H9 (cell line): ENCODE measurements at regions not wholly inside any gene's neighbourhood (a gene's known extent, or its start where the extent isn't known, plus 50 kb on each side); places are given as distances from the start of the nearest gene placed in this dataset.

Source experiments
- DNase-seq: peaks from one replicate; pipeline ENCODE4 v3.0.0-alpha.2; 2017
- H2AFZ ChIP-seq: one replicate; pipeline ENCODE4 v1.6.1; 2013; ENCODE audit warnings: mild to moderate bottlenecking, low read length, control low read depth, moderate library complexity
- H2AK5ac ChIP-seq: 2 replicates; pipeline ENCODE4 v1.6.1; 2013; ENCODE audit warnings: low read length, control low read depth, mixed read lengths; ENCODE audit not compliant: insufficient read length
- H2BK120ac ChIP-seq: one replicate; pipeline ENCODE4 v1.6.1; 2013; ENCODE audit warnings: low read depth, mild to moderate bottlenecking, low read length, control low read depth, inconsistent platforms; ENCODE audit not compliant: poor library complexity, severe bottlenecking
- H2BK12ac ChIP-seq: 2 replicates; pipeline ENCODE4 v1.6.1; 2013; ENCODE audit warnings: low read length, control low read depth, mixed read lengths, low read depth; ENCODE audit not compliant: insufficient read length
- H2BK15ac ChIP-seq: 2 replicates; pipeline ENCODE4 v1.6.1; 2013; ENCODE audit warnings: low read depth, low read length, control low read depth
- H2BK20ac ChIP-seq: one replicate; pipeline ENCODE4 v1.6.1; 2013; ENCODE audit warnings: low read depth, mild to moderate bottlenecking, low read length, control low read depth, inconsistent platforms; ENCODE audit not compliant: poor library complexity, severe bottlenecking
- H2BK5ac ChIP-seq: 2 replicates; pipeline ENCODE4 v1.6.1; 2013; ENCODE audit warnings: low read length, control low read depth, mixed read lengths; ENCODE audit not compliant: insufficient read length
- H3K14ac ChIP-seq: 2 replicates; pipeline ENCODE4 v1.6.1; 2013; ENCODE audit warnings: low read length, control low read depth; ENCODE audit not compliant: insufficient read depth
- H3K18ac ChIP-seq: 2 replicates; pipeline ENCODE4 v1.6.1; 2013; ENCODE audit warnings: low read depth, mild to moderate bottlenecking, mixed read lengths, low read length, control low read depth; ENCODE audit not compliant: insufficient read length
- H3K23ac ChIP-seq: 2 replicates; pipeline ENCODE4 v1.6.1; 2013; ENCODE audit warnings: low read length, control low read depth, mixed read lengths, low read depth; ENCODE audit not compliant: insufficient read length
- H3K23me2 ChIP-seq: 2 replicates; pipeline ENCODE4 v1.6.1; 2013; ENCODE audit warnings: low read depth, mild to moderate bottlenecking, mixed read lengths, low read length, control low read depth; ENCODE audit not compliant: insufficient read length, poor library complexity, severe bottlenecking
- H3K27ac ChIP-seq: 2 replicates; pipeline ENCODE4 v1.5.1; 2013; ENCODE audit warnings: low read length, control low read depth, mixed read lengths, low read depth; ENCODE audit not compliant: insufficient read length
- H3K27me3 ChIP-seq: 2 replicates; pipeline ENCODE4 v1.6.1; 2013; ENCODE audit warnings: low read length, control low read depth, inconsistent platforms; ENCODE audit not compliant: insufficient read depth
- H3K4ac ChIP-seq: 2 replicates; pipeline ENCODE4 v1.6.1; 2013; ENCODE audit warnings: low read depth, mild to moderate bottlenecking, control low read depth, inconsistent platforms, low read length, moderate library complexity
- H3K4me1 ChIP-seq: 2 replicates; pipeline ENCODE4 v1.6.1; 2013; ENCODE audit warnings: low read length, control low read depth, inconsistent platforms; ENCODE audit not compliant: insufficient read depth
- H3K4me2 ChIP-seq: 2 replicates; pipeline ENCODE4 v1.6.1; 2013; ENCODE audit warnings: low read length, control low read depth, mixed read lengths; ENCODE audit not compliant: insufficient read length, insufficient read depth
- H3K56ac ChIP-seq: 2 replicates; pipeline ENCODE4 v1.6.1; 2013; ENCODE audit warnings: low read depth, mild to moderate bottlenecking, mixed read lengths, low read length, control low read depth; ENCODE audit not compliant: insufficient read length
- H3K79me1 ChIP-seq: 2 replicates; pipeline ENCODE4 v1.6.1; 2013; ENCODE audit warnings: low read depth, mild to moderate bottlenecking, moderate library complexity, low read length, control low read depth, inconsistent platforms; ENCODE audit not compliant: insufficient read depth, poor library complexity, severe bottlenecking
- H3K79me2 ChIP-seq: 2 replicates; pipeline ENCODE4 v1.6.1; 2013; ENCODE audit warnings: low read length, control low read depth, inconsistent platforms; ENCODE audit not compliant: insufficient read depth
- H3K9ac ChIP-seq: 2 replicates; pipeline ENCODE4 v1.6.1; 2013; ENCODE audit warnings: low read length, control low read depth, mixed read lengths; ENCODE audit not compliant: insufficient read length; ENCODE audit errors: extremely low read depth
- H3K9me3 ChIP-seq: one replicate; pipeline ENCODE4 v1.6.1; 2013; ENCODE audit warnings: low read depth, low read length, inconsistent platforms; ENCODE audit not compliant: control insufficient read depth
- H3T11ph ChIP-seq: one replicate; pipeline ENCODE4 v1.6.1; 2013; ENCODE audit warnings: mild to moderate bottlenecking, low read length, control low read depth, inconsistent platforms
- H4K20me1 ChIP-seq: one replicate; pipeline ENCODE4 v1.6.1; 2013; ENCODE audit not compliant: control insufficient read depth, insufficient read length, insufficient read depth
- H4K5ac ChIP-seq: 2 replicates; pipeline ENCODE4 v1.6.1; 2013; ENCODE audit warnings: low read depth, mild to moderate bottlenecking, mixed read lengths, low read length, control low read depth; ENCODE audit not compliant: insufficient read length
- H4K8ac ChIP-seq: replicated peaks from 2 replicates; pipeline ENCODE4 v1.6.1; 2013; ENCODE audit warnings: low read length, control low read depth, mixed read lengths, low read depth; ENCODE audit not compliant: insufficient read length
- H4K91ac ChIP-seq: 2 replicates; pipeline ENCODE4 v1.6.1; 2013; ENCODE audit warnings: low read depth, mild to moderate bottlenecking, moderate library complexity, mixed read lengths, low read length, control low read depth; ENCODE audit not compliant: insufficient read length
- H3K27ac Mint-ChIP-seq, 3 experiments: 2 replicates in 2 of 3; 3 replicates in 1 of 3; pipeline ENCODE4 v1.8.0; 2020 to 2021; ENCODE audit warnings: mixed read lengths in 3 of 3, mild to moderate bottlenecking in 1 of 3, moderate library complexity in 1 of 3
- H3K27me3 Mint-ChIP-seq: 2 replicates; pipeline ENCODE4 v1.8.0; 2021; ENCODE audit warnings: low read depth, mild to moderate bottlenecking, moderate library complexity, mixed read lengths
- H3K36me3 Mint-ChIP-seq, 3 experiments: 2 replicates in 2 of 3; 3 replicates in 1 of 3; pipeline ENCODE4 v1.8.0; 2020 to 2021; ENCODE audit warnings: low read depth in 3 of 3, mixed read lengths in 3 of 3; ENCODE audit not compliant: insufficient read depth in 1 of 3
- H3K4me1 Mint-ChIP-seq, 2 experiments: 2 replicates each; pipeline ENCODE4 v1.8.0; 2020; ENCODE audit warnings: mixed read lengths in 2 of 2
- H3K4me3 Mint-ChIP-seq, 2 experiments: 2 replicates in 1 of 2; 3 replicates in 1 of 2; pipeline ENCODE4 v1.8.0; 2020 to 2021; ENCODE audit warnings: mild to moderate bottlenecking in 2 of 2, mixed read lengths in 2 of 2, moderate library complexity in 1 of 2
- H3K9me3 Mint-ChIP-seq, 2 experiments: 2 replicates in 1 of 2; 3 replicates in 1 of 2; pipeline ENCODE4 v1.8.0; 2020; ENCODE audit warnings: mild to moderate bottlenecking in 2 of 2, mixed read lengths in 2 of 2, moderate library complexity in 1 of 2
- WGBS: extraction: QIAGEN DNeasy Blood & Tissue Kit; methylation state at CpG from one replicate; pipeline ENCODE4 v1.1.7; 2013; ENCODE audit warnings: missing lambda C conversion rate, low lambda C conversion rate, mixed read lengths; ENCODE audit not compliant: insufficient read length; ENCODE audit errors: extremely low coverage; 5-methylcytosine and 5-hydroxymethylcytosine counted together
- TF ChIP-seq, protein P1 (sequence below): fragments of 200-600 bp; sonication (generic); conservative IDR thresholded peaks from 3 replicates; pipeline ENCODE4 v1.8.0; 2021; ENCODE audit warnings: antibody characterized with exemption, mild to moderate bottlenecking

DNA sequence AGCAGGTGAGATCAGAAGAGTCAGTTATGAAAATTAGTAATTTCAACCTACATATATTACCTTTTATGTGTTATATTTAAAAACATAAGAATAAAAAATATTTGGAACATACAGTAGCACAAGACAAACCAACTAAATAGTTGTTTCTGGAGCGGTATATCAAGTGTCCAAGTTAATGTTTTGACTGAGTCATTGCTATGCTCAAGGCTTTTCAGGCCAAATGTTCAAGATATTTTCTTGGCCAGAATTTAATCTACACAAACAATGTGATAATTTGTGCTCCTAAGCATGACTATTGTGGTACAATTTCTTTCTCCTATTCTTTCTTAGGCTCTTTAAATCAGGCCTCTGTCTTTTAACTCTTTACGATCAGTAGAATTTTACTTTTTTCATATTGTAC, 412.4 kb downstream of the RAP2B start:
- Histone ChIP-seq H2AK5ac (no peak overlapping the region), H4K5ac (no peak overlapping the region), H4K20me1 (no peaks in the 10 kb centered on the region), H3K79me2 (no peaks in the 10 kb centered on the region), H3K9me3 (no peaks in the 10 kb centered on the region), H3K23me2 (no peaks in the 10 kb centered on the region), H2BK15ac (no peak overlapping the region), H2BK120ac (no peak overlapping the region), H3K4me2 (no peak overlapping the region), H3K14ac (no peak overlapping the region), H3K27me3 (no peaks in the 10 kb centered on the region), H3K18ac (no peak overlapping the region), H4K91ac (no peak overlapping the region), H2BK5ac (no peak overlapping the region), H3K27ac (no peak overlapping the region), H2BK12ac (no peak overlapping the region), H3K4me1 (no peaks in the 10 kb centered on the region), H3K79me1 (no peaks in the 10 kb centered on the region), H4K8ac (no peak overlapping the region), H3K9ac (no peak overlapping the region), H3K56ac (no peak overlapping the region), H2AFZ (no peak overlapping the region), H3T11ph (no peak overlapping the region), H3K23ac (no peak overlapping the region), H3K4ac (no peak overlapping the region), H2BK20ac (no peak overlapping the region)
- H3K36me3 Mint-ChIP-seq, result peaks cover 0 to 2% (median 0%) of the 10 kb centered on the region in 3 experiments; a peak in 2 of 7 replicates
- no peak overlapping the region for H3K27ac Mint-ChIP-seq
- TF ChIP-seq, protein P1, sequence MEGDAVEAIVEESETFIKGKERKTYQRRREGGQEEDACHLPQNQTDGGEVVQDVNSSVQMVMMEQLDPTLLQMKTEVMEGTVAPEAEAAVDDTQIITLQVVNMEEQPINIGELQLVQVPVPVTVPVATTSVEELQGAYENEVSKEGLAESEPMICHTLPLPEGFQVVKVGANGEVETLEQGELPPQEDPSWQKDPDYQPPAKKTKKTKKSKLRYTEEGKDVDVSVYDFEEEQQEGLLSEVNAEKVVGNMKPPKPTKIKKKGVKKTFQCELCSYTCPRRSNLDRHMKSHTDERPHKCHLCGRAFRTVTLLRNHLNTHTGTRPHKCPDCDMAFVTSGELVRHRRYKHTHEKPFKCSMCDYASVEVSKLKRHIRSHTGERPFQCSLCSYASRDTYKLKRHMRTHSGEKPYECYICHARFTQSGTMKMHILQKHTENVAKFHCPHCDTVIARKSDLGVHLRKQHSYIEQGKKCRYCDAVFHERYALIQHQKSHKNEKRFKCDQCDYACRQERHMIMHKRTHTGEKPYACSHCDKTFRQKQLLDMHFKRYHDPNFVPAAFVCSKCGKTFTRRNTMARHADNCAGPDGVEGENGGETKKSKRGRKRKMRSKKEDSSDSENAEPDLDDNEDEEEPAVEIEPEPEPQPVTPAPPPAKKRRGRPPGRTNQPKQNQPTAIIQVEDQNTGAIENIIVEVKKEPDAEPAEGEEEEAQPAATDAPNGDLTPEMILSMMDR, result no peak
- H3K27me3 Mint-ChIP-seq, result no peaks in the 10 kb centered on the region
- no peak for DNase-seq
- peaks cover under 1 to 6% of the 10 kb centered on the region in 2 experiments; a peak in 3 of 5 replicates for H3K9me3 Mint-ChIP-seq
- peaks cover 4 to 12% of the 10 kb centered on the region in 2 experiments for H3K4me1 Mint-ChIP-seq
- no peak overlapping the region for H3K4me3 Mint-ChIP-seq
- no CpG with 5 or more reads among the region's 2 CpGs for WGBS
